Thyroid gland (tissue), 4 donors: ENCODE measurements at regions not wholly inside any gene's neighbourhood (a gene's known extent, or its start where the extent isn't known, plus 50 kb on each side); places are given as distances from the start of the nearest gene placed in this dataset.

ENCODE experiments used
- CTCF ChIP-seq, 6 experiments: fragments of 200-600 bp in 3 of 6; fragments of 450-650 bp in 3 of 6; sonication (generic) in 3 of 6; IDR thresholded peaks; one replicate each; pipeline ENCODE4 v1.5.1; 2016 to 2019; ENCODE audit warnings: antibody characterized with exemption in 6 of 6, mild to moderate bottlenecking in 2 of 6, inconsistent platforms in 1 of 6, moderate library complexity in 1 of 6
- POLR2A ChIP-seq, 2 donors: fragments of 450-650 bp; IDR thresholded peaks; one replicate each; pipeline ENCODE4 v1.6.1; 2017; ENCODE audit warnings: antibody characterized with exemption in 2 of 2, mild to moderate bottlenecking in 2 of 2, moderate library complexity in 1 of 2

- TF ChIP-seq CTCF (IDR thresholded peaks at IDR 0.05) (no peak), POLR2A (IDR thresholded peaks at IDR 0.05) (no peak)
Measured at GRCh38 chr3:150117076-150117475, 146.4 kb upstream of the PFN2 start.
